LNCAP (cell line): ENCODE measurements at regions not wholly inside any gene's neighbourhood (a gene's known extent, or its start where the extent isn't known, plus 50 kb on each side); places are given as distances from the start of the nearest gene placed in this dataset.

Experiments
- CTCF ChIP-seq: fragments of 450-650 bp; IDR thresholded peaks from 2 replicates; pipeline ENCODE4 v1.5.1; 2017; ENCODE audit warnings: mild to moderate bottlenecking

DNA sequence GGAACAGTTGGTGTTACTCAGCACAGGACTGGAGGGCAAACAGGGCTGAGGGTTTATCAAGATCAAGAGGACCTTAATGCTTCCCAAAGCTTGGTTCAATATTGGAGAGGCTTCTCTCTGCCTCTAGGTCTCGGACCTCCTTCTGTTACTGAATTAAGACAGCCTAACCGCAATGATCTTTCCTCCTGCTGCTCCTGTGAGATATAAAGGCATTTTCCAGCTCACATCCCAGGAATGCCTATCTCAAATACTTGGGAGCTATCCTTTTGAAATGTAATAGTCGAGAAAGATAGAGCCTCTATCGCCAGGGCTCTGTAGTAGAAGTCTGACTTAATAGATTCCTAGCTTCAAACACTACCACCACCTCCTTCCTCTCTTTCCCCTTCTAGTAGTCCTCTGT lies 1475.0 kb downstream of the SLITRK1 start:
- TF ChIP-seq CTCF, result no peak

DNA sequence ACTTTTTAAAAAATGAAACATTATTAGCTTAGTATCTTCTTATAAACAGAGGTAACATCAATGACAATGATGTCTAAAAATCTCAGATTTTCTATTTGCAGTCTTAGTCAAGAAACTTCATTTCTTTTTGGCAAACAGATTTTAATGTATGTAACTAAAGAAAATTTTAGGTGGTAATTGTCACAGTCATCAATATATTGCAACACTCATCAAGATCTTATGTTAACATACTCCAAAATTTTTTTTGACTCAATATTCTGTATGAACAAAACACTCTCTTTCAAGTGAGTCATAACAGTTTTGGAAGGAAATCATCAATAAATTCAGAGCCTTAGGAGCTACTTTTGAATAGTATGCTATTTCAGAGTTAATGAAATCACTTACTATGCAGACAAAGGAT lies 1507.6 kb downstream of the SLITRK1 start:
- TF ChIP-seq CTCF, result no peak

DNA sequence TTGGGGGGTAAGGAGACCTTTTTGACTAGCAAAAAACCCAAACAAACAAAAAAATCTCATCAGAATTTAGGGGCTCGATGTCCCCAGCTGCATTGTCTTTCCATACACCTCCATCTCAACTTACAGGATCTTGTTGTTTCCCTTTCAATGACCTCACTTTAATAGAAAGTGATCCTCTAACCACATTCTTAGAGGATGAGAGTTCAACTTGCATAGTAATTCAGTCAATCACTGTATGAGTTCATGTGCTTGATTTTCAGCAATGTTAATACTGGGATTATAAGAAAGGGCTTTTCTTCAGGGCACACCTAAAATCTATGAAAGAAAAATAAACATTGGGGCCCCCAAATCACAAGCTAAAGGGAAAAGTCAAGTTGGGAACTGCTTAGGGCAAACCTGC lies 1512.0 kb downstream of the SLITRK1 start:
- no peak for TF ChIP-seq CTCF

DNA sequence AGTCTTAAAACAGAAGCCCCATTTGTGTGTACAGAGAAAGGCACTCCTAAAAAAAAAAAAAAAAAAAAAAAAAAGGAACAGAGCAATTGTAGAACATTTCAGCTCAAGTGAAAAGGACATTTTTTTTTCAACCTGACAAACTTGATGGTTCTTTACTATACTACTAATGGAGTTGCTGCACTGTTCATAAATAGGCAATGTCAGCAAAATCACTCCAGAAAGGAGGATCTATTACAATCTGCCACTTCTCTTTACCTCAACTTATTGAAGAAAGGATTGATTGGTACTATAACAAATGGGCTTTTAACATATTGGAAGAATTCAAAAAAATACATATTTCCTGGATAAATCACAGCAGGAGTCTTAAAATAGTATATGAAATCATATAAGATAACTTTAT lies 1517.7 kb downstream of the SLITRK1 start:
- no peak for TF ChIP-seq CTCF

DNA sequence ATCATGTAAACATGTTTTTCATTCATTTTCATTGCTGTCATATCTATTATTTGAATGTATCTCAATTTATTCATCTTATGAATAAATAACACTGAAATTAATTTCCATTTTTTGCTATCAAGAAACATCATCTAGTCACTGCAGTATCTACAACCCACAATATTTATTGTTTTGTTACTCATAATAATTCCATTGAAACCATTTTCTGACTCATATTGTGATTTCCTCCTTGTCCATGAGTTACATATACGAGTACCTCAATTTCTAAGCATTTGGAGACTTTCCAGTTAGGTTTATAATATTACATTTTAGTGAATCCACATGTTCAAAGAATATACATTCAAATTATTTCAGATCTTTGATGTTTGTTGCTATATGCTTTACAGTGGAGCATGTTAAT lies 1524.0 kb downstream of the SLITRK1 start:
- TF ChIP-seq CTCF, result no peak

GRCh38 chr13:82356667-82357410 lies 1525.4 kb downstream of the SLITRK1 start:
- peak; percentile 35; the same call in 1 of the 2 replicates for TF ChIP-seq CTCF

DNA sequence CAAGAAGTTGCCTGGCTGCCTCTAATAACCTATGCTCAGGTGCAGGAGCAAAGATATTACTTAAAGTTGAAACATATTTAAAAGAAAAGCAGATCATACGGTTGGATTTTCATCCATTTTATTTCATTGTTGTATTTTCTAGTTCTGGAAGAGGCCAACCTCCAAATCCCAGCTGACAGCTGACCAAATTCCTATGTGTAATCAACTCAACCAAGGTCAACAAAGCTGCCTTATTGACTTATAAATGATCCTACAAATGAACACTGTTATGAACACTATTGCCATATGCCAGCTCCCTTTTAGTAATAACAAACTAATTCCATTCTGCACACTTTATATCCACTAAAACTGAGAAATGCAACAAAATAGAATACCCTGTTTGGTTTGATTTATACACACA lies 1537.4 kb downstream of the SLITRK1 start:
- no peak for TF ChIP-seq CTCF

- TF ChIP-seq CTCF, result no peak
Measured at GRCh38 chr13:82341116-82341515, 1541.2 kb downstream of the SLITRK1 start.
